ENCODE measurements at regions not wholly inside any gene's neighbourhood (a gene's known extent, or its start where the extent isn't known, plus 50 kb on each side); places are given as distances from the start of the nearest gene placed in this dataset.

GRCh38 chrX:84737471-84737871 lies 235.2 kb upstream of the HDX start:
- H3K36me3 ChIP-seq (ENCODE audit: low read depth, missing control alignments) = no peaks in the 10 kb centered on the region
- H3K9me3 ChIP-seq = no peaks in the 10 kb centered on the region
- intact Hi-C loops (cut with DNase I; ENCODE audit: low total_unique reads) = no loop called here
- TF ChIP-seq POLR2A (IDR thresholded peaks at IDR 0.05) (no peak), CTCF (IDR thresholded peaks at IDR 0.05) (no peak)
- H3K27me3 ChIP-seq = no peaks in the 10 kb centered on the region
- no peak overlapping the region for H3K4me3 ChIP-seq
- 28 to 34% methylated on average over 4 of the region's 4 CpGs for WGBS, 2 donors
- no peaks in the 10 kb centered on the region for H3K4me1 ChIP-seq
- DNase-seq = peak; percentile 60
- peak overlapping the region; percentile 30 to 31 for H3K27ac ChIP-seq

- no peaks in the 10 kb centered on the region for H3K9me3 ChIP-seq
- no peak overlapping the region for H3K27ac ChIP-seq
- intact Hi-C loops (cut with DNase I; ENCODE audit: low total_unique reads) = no loop called here
- no peaks in the 10 kb centered on the region for H3K27me3 ChIP-seq
- no peaks in the 10 kb centered on the region for H3K36me3 ChIP-seq (ENCODE audit: low read depth, missing control alignments)
- TF ChIP-seq POLR2A (IDR thresholded peaks at IDR 0.05) (no peak), CTCF (IDR thresholded peaks at IDR 0.05) (no peak)
- 76 to 84% methylated on average over 5 of the region's 5 CpGs for WGBS, 2 donors
- DNase-seq = no peak
- no peak overlapping the region for H3K4me3 ChIP-seq
- H3K4me1 ChIP-seq = no peaks in the 10 kb centered on the region
Measured at GRCh38 chrX:84747516-84747915, 245.3 kb upstream of the HDX start.

GRCh38 chrX:84748965-84749656 lies 246.9 kb upstream of the HDX start:
- no peak for DNase-seq
- H3K27me3 ChIP-seq = no peaks in the 10 kb centered on the region
- H3K4me1 ChIP-seq = no peaks in the 10 kb centered on the region
- no peaks in the 10 kb centered on the region for H3K36me3 ChIP-seq (ENCODE audit: low read depth, missing control alignments)
- intact Hi-C loops (cut with DNase I; ENCODE audit: low total_unique reads) = no loop called here
- H3K27ac ChIP-seq = no peak overlapping the region
- no peaks in the 10 kb centered on the region for H3K9me3 ChIP-seq
- TF ChIP-seq CTCF (IDR thresholded peaks at IDR 0.05) (no peak), POLR2A (IDR thresholded peaks at IDR 0.05) (no peak)
- H3K4me3 ChIP-seq = no peak overlapping the region
- WGBS, 2 donors = 89 to 94% methylated on average over 4 to 6 of the region's 6 CpGs

GRCh38 chrX:84760560-84760959 lies 243.1 kb upstream of the APOOL start:
- no peaks in the 10 kb centered on the region for H3K36me3 ChIP-seq (ENCODE audit: low read depth, missing control alignments)
- TF ChIP-seq CTCF (IDR thresholded peaks at IDR 0.05) (no peak), POLR2A (IDR thresholded peaks at IDR 0.05) (no peak)
- no peaks in the 10 kb centered on the region for H3K4me1 ChIP-seq
- no peak overlapping the region for H3K27ac ChIP-seq
- no peak for DNase-seq
- intact Hi-C loops (cut with DNase I; ENCODE audit: low total_unique reads) = no loop called here
- no peaks in the 10 kb centered on the region for H3K9me3 ChIP-seq
- 64% methylated on average over 1 of the region's 1 CpG; no CpG with 5 or more reads in 1 of the 2 donors for WGBS, 2 donors
- H3K27me3 ChIP-seq = no peaks in the 10 kb centered on the region
- H3K4me3 ChIP-seq = no peak overlapping the region

- Histone ChIP-seq H3K4me3 (no peak overlapping the region), H3K4me1 (no peaks in the 10 kb centered on the region), H3K9me3 (no peaks in the 10 kb centered on the region), H3K36me3 (ENCODE audit: low read depth, missing control alignments) (no peaks in the 10 kb centered on the region), H3K27me3 (no peaks in the 10 kb centered on the region), H3K27ac (no peak overlapping the region)
- 78 to 96% methylated on average over 1 of the region's 1 CpG for WGBS, 2 donors
- TF ChIP-seq POLR2A (IDR thresholded peaks at IDR 0.05) = no peak
- TF ChIP-seq CTCF (IDR thresholded peaks at IDR 0.05) = no peak
- no peak for DNase-seq
- intact Hi-C loops (cut with DNase I; ENCODE audit: low total_unique reads) = no loop called here
Measured at GRCh38 chrX:84796321-84796720, 207.4 kb upstream of the APOOL start.
